GM12892 (cell line): ENCODE measurements at regions not wholly inside any gene's neighbourhood (a gene's known extent, or its start where the extent isn't known, plus 50 kb on each side); places are given as distances from the start of the nearest gene placed in this dataset.

Source experiments
- POLR2A ChIP-seq: IDR thresholded peaks from 2 replicates; pipeline ENCODE4 v1.6.1; 2011; ENCODE audit warnings: low read depth, low read length, control low read depth
- POLR2AphosphoS5 ChIP-seq: IDR thresholded peaks from 2 replicates; pipeline ENCODE4 v1.6.1; 2011; ENCODE audit warnings: low read depth, low read length, control low read depth

DNA sequence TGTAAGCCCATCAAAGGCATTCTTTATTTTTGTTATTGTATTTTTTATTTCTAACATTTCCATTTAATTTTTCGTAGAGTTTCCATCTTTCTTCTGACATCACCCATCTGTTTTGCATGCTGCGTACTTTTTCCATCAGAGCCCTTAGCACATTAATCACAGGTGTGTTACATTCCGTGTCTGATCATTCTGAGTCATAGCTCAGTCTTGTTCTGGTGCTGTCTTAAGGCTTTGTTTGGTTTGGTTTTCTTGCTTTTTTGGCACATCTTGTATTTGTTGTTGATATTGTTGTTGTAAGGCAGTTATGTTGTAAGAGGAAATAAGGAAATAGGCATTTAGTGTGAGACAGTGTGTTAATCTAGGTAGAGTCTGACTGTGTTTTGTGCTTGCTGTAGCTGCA, 214.6 kb upstream of the CDH4 start:
- TF ChIP-seq POLR2A (no peak), POLR2AphosphoS5 (no peak)
